NB4 (cell line): ENCODE measurements at regions not wholly inside any gene's neighbourhood (a gene's known extent, or its start where the extent isn't known, plus 50 kb on each side); places are given as distances from the start of the nearest gene placed in this dataset.

Experiments
- CTCF ChIP-seq: IDR thresholded peaks from one replicate; pipeline ENCODE4 v1.5.1; 2012; ENCODE audit warnings: low read depth, low read length
- MAX ChIP-seq: IDR thresholded peaks from 2 replicates; pipeline ENCODE4 v1.6.1; 2011; ENCODE audit warnings: low read depth, low read length
- MYC ChIP-seq: IDR thresholded peaks from 2 replicates; pipeline ENCODE4 v1.6.1; 2011; ENCODE audit warnings: low read depth, low read length
- POLR2A ChIP-seq: IDR thresholded peaks from 2 replicates; pipeline ENCODE4 v1.6.1; 2011; ENCODE audit warnings: mild to moderate bottlenecking; ENCODE audit not compliant: insufficient read length; ENCODE audit errors: extremely low read depth

DNA sequence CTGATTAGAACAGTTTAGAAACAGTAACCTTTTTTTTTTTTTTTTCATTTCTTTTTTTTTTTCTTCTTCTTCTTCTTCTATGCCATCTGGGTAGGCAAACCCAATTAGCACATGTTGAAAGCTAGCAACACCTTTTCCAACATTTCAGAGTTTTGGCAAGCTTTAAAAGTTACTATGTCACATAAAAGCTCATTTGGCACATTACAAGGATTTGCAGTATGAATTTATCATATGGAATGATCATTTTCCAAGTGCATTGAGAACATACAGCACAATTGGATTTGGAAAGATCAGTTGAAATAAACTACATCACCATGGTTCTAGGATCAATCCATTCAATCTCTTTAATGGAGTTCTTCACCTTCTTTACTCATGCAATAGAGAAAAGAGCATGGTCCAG lies 847.0 kb downstream of the LRRTM4 start:
- TF ChIP-seq CTCF (no peak), POLR2A (no peak), MYC (no peak), MAX (no peak)
